Panc1 (cell line): ENCODE measurements at regions not wholly inside any gene's neighbourhood (a gene's known extent, or its start where the extent isn't known, plus 50 kb on each side); places are given as distances from the start of the nearest gene placed in this dataset.

Experiments
- ATAC-seq: fragments of 200-7000 bp; cut with Tn5 transposase; 2 replicates; pipeline ENCODE4 v1.9.1; 2020; ENCODE audit warnings: mild to moderate bottlenecking, moderate library complexity
- BruUV-seq: library from RNA; stranded (reverse); fragments of 400-500 nt; replicated peaks from 2 replicates; lab custom pipeline; 2021; lab: Mats Ljungman, UMichigan
- CTCF ChIA-PET: fragments of 300-600 bp; sonication (Branson Sonifier 250); formaldehyde crosslinking; loops from one replicate; lab custom pipeline; 2022; ENCODE audit warnings: antibody characterized with exemption; lab: Charles Lee
- POLR2A ChIA-PET: fragments of 300-600 bp; sonication (Branson Sonifier 250); formaldehyde crosslinking; loops from one replicate; lab custom pipeline; 2022; ENCODE audit warnings: antibody characterized with exemption; lab: Charles Lee
- DNase-seq: peaks from one replicate; pipeline ENCODE4 v3.0.0-alpha.2; 2010; ENCODE audit warnings: low read depth, low spot score
- H3K27ac ChIP-seq: 2 replicates; pipeline ENCODE4 v1.5.1; 2011; ENCODE audit warnings: mild to moderate bottlenecking, low read length, inconsistent platforms
- H3K27me3 ChIP-seq: fragments of 200-500 bp; sonication (Bioruptor generic); 2 replicates; pipeline ENCODE4 v1.6.0; 2014; ENCODE audit warnings: low read length, inconsistent platforms; ENCODE audit not compliant: control insufficient read depth, insufficient read depth
- H3K36me3 ChIP-seq: fragments of 200-500 bp; sonication (Bioruptor generic); 2 replicates; pipeline ENCODE4 v1.5.1; 2014; ENCODE audit warnings: inconsistent platforms, mild to moderate bottlenecking, low read length, moderate library complexity; ENCODE audit not compliant: control insufficient read depth, insufficient read depth
- H3K4me1 ChIP-seq: 2 replicates; pipeline ENCODE4 v1.5.1; 2011; ENCODE audit warnings: inconsistent platforms, mild to moderate bottlenecking, low read length, moderate library complexity; ENCODE audit not compliant: control insufficient read depth, insufficient read depth
- H3K4me3 ChIP-seq, 2 experiments: 2 replicates each; pipeline ENCODE4 v1.5.1; 2011 to 2012; ENCODE audit warnings: low read depth in 2 of 2, low read length in 2 of 2, mild to moderate bottlenecking in 2 of 2, inconsistent platforms in 1 of 2, moderate library complexity in 1 of 2
- H3K9me3 ChIP-seq: fragments of 200-500 bp; sonication (Bioruptor generic); 2 replicates; pipeline ENCODE4 v1.5.1; 2014; ENCODE audit warnings: low read depth, mild to moderate bottlenecking, inconsistent platforms, low read length, moderate library complexity; ENCODE audit not compliant: control insufficient read depth, insufficient read depth
- CTCF ChIP-seq: fragments of 450-650 bp; IDR thresholded peaks from 2 replicates; pipeline ENCODE4 v1.5.1; 2017; ENCODE audit warnings: mild to moderate bottlenecking
- POLR2AphosphoS5 ChIP-seq: IDR thresholded peaks from 2 replicates; pipeline ENCODE4 v1.6.1; 2012; ENCODE audit warnings: mild to moderate bottlenecking, low read depth, low read length, moderate library complexity
- REST ChIP-seq, 2 experiments: IDR thresholded peaks; 2 replicates each; pipeline ENCODE4 v1.6.1; 2011 to 2012; ENCODE audit warnings: low read depth in 2 of 2, control low read depth in 1 of 2, low read length in 1 of 2, mild to moderate bottlenecking in 1 of 2, moderate library complexity in 1 of 2; ENCODE audit not compliant: insufficient read depth in 1 of 2
- SIN3A ChIP-seq: IDR thresholded peaks from 2 replicates; pipeline ENCODE4 v1.6.1; 2012; ENCODE audit warnings: low read depth, mild to moderate bottlenecking, low read length, moderate library complexity, borderline replicate concordance; ENCODE audit not compliant: insufficient read depth
- TCF7L2 ChIP-seq: IDR thresholded peaks from 2 replicates; pipeline ENCODE4 v1.6.1; 2011; ENCODE audit warnings: mild to moderate bottlenecking, low read depth, low read length, inconsistent platforms
- in situ Hi-C: cut with HindIII; loops from 2 replicates; pipeline ENCODE4 v1.10.0; 2016; ENCODE audit warnings: low sequenced_read_pairs, low pct_unique_long_range_greater_than_20kb
- intact Hi-C: fragments of 100-400 bp; cut with micrococcal nuclease; formaldehyde crosslinking; loops from one replicate; pipeline ENCODE4 v1.10.0; 2022; ENCODE audit not compliant: unreplicated experiment

- Histone ChIP-seq H3K36me3 (no peaks in the 10 kb centered on the region), H3K9me3 (no peaks in the 10 kb centered on the region), H3K27ac (no peak overlapping the region), H3K27me3 (peaks cover 31% of the 10 kb centered on the region), H3K4me3 (no peak overlapping the region), H3K4me1 (no peaks in the 10 kb centered on the region)
- in situ Hi-C loops = no loop called here
- TF ChIP-seq POLR2AphosphoS5 (no peak), SIN3A (no peak), TCF7L2 (no peak), REST (IDR thresholded peaks at IDR 0.05; ENCODE audit: insufficient read depth in 1 of 2, low read depth in 2 of 2, low read length in 1 of 2) (no peak), CTCF (no peak)
- intact Hi-C loops = no loop called here
- ATAC-seq (no peak), DNase-seq (no peak)
- POLR2A ChIA-PET = no interaction called here
- CTCF ChIA-PET = no interaction called here
- BruUV-seq = no TSS peak
Measured at GRCh38 chr6:166826264-166826663, 130.1 kb downstream of the RNASET2 start.

- TF ChIP-seq TCF7L2 = no peak
- no peak for TF ChIP-seq CTCF
- TF ChIP-seq REST (IDR thresholded peaks at IDR 0.05; ENCODE audit: insufficient read depth in 1 of 2, low read depth in 2 of 2, low read length in 1 of 2) = no peak
- TF ChIP-seq POLR2AphosphoS5 = no peak
- no peak for TF ChIP-seq SIN3A
- CTCF ChIA-PET = no interaction called here
- no peak overlapping the region for H3K27ac ChIP-seq
- H3K9me3 ChIP-seq = no peaks in the 10 kb centered on the region
- no peak for DNase-seq
- POLR2A ChIA-PET = no interaction called here
- H3K36me3 ChIP-seq = no peaks in the 10 kb centered on the region
- H3K4me1 ChIP-seq = no peaks in the 10 kb centered on the region
- H3K27me3 ChIP-seq = peaks cover 36% of the 10 kb centered on the region
- in situ Hi-C loops (no loop called here), intact Hi-C loops (no loop called here)
- no peak for ATAC-seq
- BruUV-seq = no TSS peak
- H3K4me3 ChIP-seq = no peak overlapping the region
Measured at GRCh38 chr6:166825553-166826145, 130.7 kb downstream of the RNASET2 start.
